ENCODE measurements at regions not wholly inside any gene's neighbourhood (a gene's known extent, or its start where the extent isn't known, plus 50 kb on each side); places are given as distances from the start of the nearest gene placed in this dataset.

GRCh38 chr6:133835901-133836300, 53.0 kb upstream of the TCF21 start:
- TF ChIP-seq CTCF (conservative IDR thresholded peaks at IDR 0.05; ENCODE audit: low read depth, low read length) = no peak
- TF ChIP-seq EZH2 (IDR thresholded peaks at IDR 0.05; ENCODE audit: borderline replicate concordance, low read depth, low read length, poor library complexity, severe bottlenecking) = no peak

GRCh38 chr6:133837801-133838349, 51.0 kb upstream of the TCF21 start:
- peaks cover 54% of the 10 kb centered on the region for H3K27me3 ChIP-seq (replicated peaks; ENCODE audit: insufficient read depth, low read depth, low read length, poor library complexity)
- ChIA-PET POLR2A (ENCODE audit: low non-redundant PET) (no interaction called here), CTCF (interaction anchor here (0.6 to 1.6 kb wide), 5 partner anchors 9 to 1175 kb away, joined by 3 to 17 read pairs (median 4); no protein-coding TSS in a partner anchor)
- peak overlapping the region; percentile 37 for H3K4me3 ChIP-seq (ENCODE audit: low read depth, low read length, poor library complexity, severe bottlenecking)
- peak; percentile 68 for DNase-seq (ENCODE audit: low spot score)
- no peaks in the 10 kb centered on the region for H3K4me1 ChIP-seq (ENCODE audit: insufficient read depth, low read length, poor library complexity, severe bottlenecking)
- BruUV-seq (replicated peaks) = no TSS peak
- H3K9me3 ChIP-seq (ENCODE audit: low read depth, low read length, poor library complexity, severe bottlenecking) = no peaks in the 10 kb centered on the region
- H3K27ac ChIP-seq (ENCODE audit: low read depth, low read length, poor library complexity, severe bottlenecking) = no peak overlapping the region
- intact Hi-C loops (cut with micrococcal nuclease; ENCODE audit: unreplicated experiment) = loop anchor here (5.0 kb wide), 2 partner anchors 79 to 271 kb away; no protein-coding TSS in a partner anchor
- no peaks in the 10 kb centered on the region for H3K36me3 ChIP-seq (ENCODE audit: insufficient read depth, low read length, poor library complexity, severe bottlenecking)
- no peak for TF ChIP-seq EZH2 (IDR thresholded peaks at IDR 0.05; ENCODE audit: borderline replicate concordance, low read depth, low read length, poor library complexity, severe bottlenecking)
- peak; percentile 87 for TF ChIP-seq CTCF (conservative IDR thresholded peaks at IDR 0.05; ENCODE audit: low read depth, low read length)

More at GRCh38 chr6:133835901-133836300, 53.0 kb upstream of the TCF21 start:
- POLR2A ChIA-PET (ENCODE audit: low non-redundant PET) = no interaction called here
- DNase-seq (ENCODE audit: low spot score) = no peak
- Histone ChIP-seq H3K9me3 (ENCODE audit: low read depth, low read length, poor library complexity, severe bottlenecking) (no peaks in the 10 kb centered on the region), H3K4me3 (ENCODE audit: low read depth, low read length, poor library complexity, severe bottlenecking) (no peak overlapping the region), H3K4me1 (ENCODE audit: insufficient read depth, low read length, poor library complexity, severe bottlenecking) (no peaks in the 10 kb centered on the region), H3K27me3 (replicated peaks; ENCODE audit: insufficient read depth, low read depth, low read length, poor library complexity) (peaks cover 51% of the 10 kb centered on the region), H3K27ac (ENCODE audit: low read depth, low read length, poor library complexity, severe bottlenecking) (no peak overlapping the region), H3K36me3 (ENCODE audit: insufficient read depth, low read length, poor library complexity, severe bottlenecking) (no peaks in the 10 kb centered on the region)
- intact Hi-C loops (cut with micrococcal nuclease; ENCODE audit: unreplicated experiment) = loop anchor here (5.0 kb wide), 2 partner anchors 81 to 269 kb away; no protein-coding TSS in a partner anchor
- BruUV-seq (replicated peaks) = no TSS peak
- CTCF ChIA-PET = interaction anchor here (0.6 kb wide), 1 partner anchor 235 kb away, joined by 3 read pairs; no protein-coding TSS in a partner anchor
